GM12878 (cell line): ENCODE measurements at regions not wholly inside any gene's neighbourhood (a gene's known extent, or its start where the extent isn't known, plus 50 kb on each side); places are given as distances from the start of the nearest gene placed in this dataset. TPM values are rescaled to one million over a fixed set of nuclear protein-coding genes. Genes with fewer than 3 reads are reported as not detected.

ENCODE experiments used
- ATAC-seq: fragments of 200-7000 bp; cut with Tn5 transposase; 3 replicates; pipeline ENCODE4 v1.9.1; 2020; ENCODE audit warnings: mild to moderate bottlenecking, moderate library complexity
- BruUV-seq: library from RNA; stranded (reverse); fragments of 400-500 nt; replicated peaks from 2 replicates; lab custom pipeline; 2021; lab: Mats Ljungman, UMichigan
- CTCF ChIA-PET: fragments of 300-600 bp; sonication (Branson Sonifier 250); formaldehyde crosslinking; extraction: SDS; loops from one replicate; lab custom pipeline; 2021; ENCODE audit warnings: inconsistent platforms; lab: Yijun Ruan, JAX
- POLR2A ChIA-PET: fragments of 350-600 bp; formaldehyde crosslinking; extraction: SDS; loops from one replicate; lab custom pipeline; 2021; ENCODE audit warnings: inconsistent platforms; lab: Charles Lee
- RAD21 ChIA-PET: fragments of 300-600 bp; sonication (Branson Sonifier 250); formaldehyde crosslinking; loops from one replicate; lab custom pipeline; 2023; ENCODE audit warnings: antibody characterized with exemption; ENCODE audit not compliant: unreplicated experiment; lab: Charles Lee
- SMC1A ChIA-PET: fragments of 300-600 bp; sonication (Branson Sonifier 250); formaldehyde crosslinking; loops from one replicate; lab custom pipeline; 2023; ENCODE audit not compliant: unreplicated experiment, uncharacterized antibody; lab: Charles Lee
- DNase-seq: peaks from one replicate; pipeline ENCODE4 v3.0.0-alpha.2; 2011; ENCODE audit warnings: low read depth, low spot score
- FAIRE-seq: peaks from 3 replicates; lab custom pipeline; 2011; peaks lifted over from hg19 to GRCh38; lab: Jason Lieb, UNC
- H2AFZ ChIP-seq: 2 replicates; pipeline ENCODE4 v1.6.0; 2011; ENCODE audit warnings: low read depth, low read length, control low read depth; ENCODE audit not compliant: control insufficient read depth
- H3K27ac ChIP-seq: 2 replicates; pipeline ENCODE4 v1.5.1; 2011; ENCODE audit warnings: control low read depth; ENCODE audit not compliant: control insufficient read depth, insufficient read depth
- H3K27me3 ChIP-seq, 2 experiments: replicated peaks in 1 of 2; 2 replicates each; pipeline versions ENCODE4 v1.6.0 to v1.6.1; 2011; ENCODE audit warnings: low read length in 1 of 2; ENCODE audit not compliant: control insufficient read depth in 2 of 2, insufficient read depth in 2 of 2
- H3K36me3 ChIP-seq, 2 experiments: 2 replicates each; pipeline ENCODE4 v1.5.1; 2011; ENCODE audit warnings: low read length in 1 of 2; ENCODE audit not compliant: control insufficient read depth in 2 of 2, insufficient read depth in 2 of 2
- H3K4me1 ChIP-seq: 2 replicates; pipeline ENCODE4 v1.6.1; 2011; ENCODE audit warnings: mild to moderate bottlenecking, low read length, moderate library complexity, mixed read lengths; ENCODE audit not compliant: control insufficient read depth, insufficient read depth
- H3K4me2 ChIP-seq: 2 replicates; pipeline ENCODE4 v1.6.0; 2011; ENCODE audit warnings: control low read depth; ENCODE audit not compliant: control insufficient read depth, insufficient read depth
- H3K4me3 ChIP-seq: fragments of 200-600 bp; sonication (generic); 2 replicates; pipeline ENCODE4 v1.5.1; 2016
- H3K79me2 ChIP-seq: 2 replicates; pipeline ENCODE4 v1.6.0; 2011; ENCODE audit warnings: low read length; ENCODE audit not compliant: control insufficient read depth, insufficient read depth
- H3K9ac ChIP-seq: 2 replicates; pipeline ENCODE4 v1.8.0; 2011; ENCODE audit warnings: low read length, control low read depth, mixed read lengths; ENCODE audit not compliant: control insufficient read depth, insufficient read depth
- H3K9me3 ChIP-seq: replicated peaks from 3 replicates; pipeline ENCODE4 v1.5.1; 2011; ENCODE audit warnings: mild to moderate bottlenecking, low read length; ENCODE audit not compliant: control insufficient read depth, insufficient read depth
- H4K20me1 ChIP-seq: 2 replicates; pipeline ENCODE4 v1.6.0; 2011; ENCODE audit not compliant: control insufficient read depth, insufficient read depth
- HDGF ChIP-seq: fragments of 450-650 bp; IDR thresholded peaks from 2 replicates; pipeline ENCODE4 v1.6.1; 2016; ENCODE audit warnings: antibody characterized with exemption
- MXI1 ChIP-seq: fragments of 150-350 bp; IDR thresholded peaks from 2 replicates; pipeline ENCODE4 v1.6.1; 2011; ENCODE audit warnings: low read depth, mild to moderate bottlenecking, inconsistent platforms, low read length, improper control_type of control experiment
- MYB ChIP-seq: fragments of 150-350 bp; IDR thresholded peaks from 2 replicates; pipeline ENCODE4 v1.6.1; 2014; ENCODE audit warnings: mild to moderate bottlenecking, low read depth, low read length, borderline replicate concordance
- SMAD5 ChIP-seq: IDR thresholded peaks from 2 replicates; pipeline ENCODE4 v1.6.1; 2016; ENCODE audit warnings: antibody characterized with exemption, low read depth
- ZNF384 ChIP-seq: IDR thresholded peaks from 2 replicates; pipeline ENCODE4 v1.6.1; 2012; ENCODE audit warnings: low read depth, mild to moderate bottlenecking, low read length, improper control_type of control experiment, borderline replicate concordance
- WGBS: methylation state at CpG from one replicate; pipeline ENCODE4 v1.1.6; 2016; ENCODE audit warnings: low lambda C conversion rate; ENCODE audit not compliant: insufficient replicate concordance, insufficient coverage; ENCODE audit errors: missing lambda C conversion rate; 5-methylcytosine and 5-hydroxymethylcytosine counted together
- in situ Hi-C: fragments of 300-500 bp; cut with MboI; formaldehyde crosslinking; loops from 9 replicates; pipeline ENCODE4 v1.14.3; 2018; ENCODE audit warnings: mixed read lengths
- intact Hi-C: fragments of 100-400 bp; cut with micrococcal nuclease; formaldehyde crosslinking; loops from one replicate; pipeline ENCODE4 v1.14.2; 2022; ENCODE audit not compliant: unreplicated experiment
- small RNA-seq: library from RNA; depleted of rRNA; stranded (forward); fragments of <200 nt; gene quantifications from one replicate; pipeline ENCODE3, GENCODE V24; 2014
- TF ChIP-seq, protein P1 (sequence below): fragments of 450-650 bp; formaldehyde crosslinking; IDR thresholded peaks from 2 replicates; pipeline ENCODE4 v1.4.0; 2022; ENCODE audit warnings: mild to moderate bottlenecking, moderate library complexity

DNA sequence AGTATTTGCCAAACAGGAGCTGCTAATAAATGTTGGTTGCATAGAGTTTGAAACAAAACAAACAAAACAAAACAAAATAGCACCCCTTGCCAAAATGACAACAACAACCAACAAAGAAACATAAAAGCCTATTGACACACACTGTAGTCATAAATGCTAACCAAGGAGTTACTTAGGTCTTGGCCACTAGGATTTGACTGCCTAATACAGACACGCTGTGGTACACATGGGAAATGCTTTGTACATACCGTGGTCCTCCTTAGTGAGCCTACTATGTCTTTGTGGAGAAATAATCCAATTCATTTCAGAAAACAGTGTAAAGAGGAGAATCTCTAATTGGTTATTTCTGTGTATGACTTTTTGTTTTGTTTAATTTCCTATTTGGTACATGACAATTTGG is 53.2 kb upstream of the MTPN start (continued):
- no peak for TF ChIP-seq ZNF384

DNA sequence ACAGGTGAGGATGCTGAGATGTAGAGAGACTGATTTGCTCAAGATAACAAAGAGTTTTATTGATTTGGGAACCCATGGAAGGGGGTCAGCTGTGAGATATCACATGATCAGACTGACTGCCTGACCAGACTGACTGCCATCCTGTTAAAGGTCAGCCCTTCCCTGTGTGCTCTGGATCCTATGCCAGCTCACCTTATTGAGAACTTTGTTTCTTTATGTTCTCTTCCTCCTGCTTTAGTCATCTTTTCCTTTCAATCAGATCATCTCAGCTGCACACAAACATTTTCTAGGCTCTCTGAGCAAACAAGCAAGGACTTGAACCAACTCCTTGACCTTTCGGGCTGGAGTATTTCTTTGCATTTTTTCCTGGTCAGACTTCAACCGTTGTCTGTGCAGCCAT is 50.0 kb upstream of the MTPN start:
- DNase-seq (no peak), FAIRE-seq (no peak), ATAC-seq (no peak)
- H3K27ac ChIP-seq: no peak overlapping the region
- SMC1A ChIA-PET: interaction anchor here (1.1 kb wide), 1 partner anchor 26 kb away, joined by 3 read pairs; no protein-coding TSS in a partner anchor
- intact Hi-C loops: no loop called here
- POLR2A ChIA-PET: no interaction called here
- no peak overlapping the region for H3K4me2 ChIP-seq
- H3K4me1 ChIP-seq: peaks cover 4% of the 10 kb centered on the region
- RAD21 ChIA-PET: no interaction called here
- no peaks in the 10 kb centered on the region for H4K20me1 ChIP-seq
- 89% methylated on average over 2 of the region's 2 CpGs for WGBS
- no peak overlapping the region for H2AFZ ChIP-seq
- no peak overlapping the region for H3K4me3 ChIP-seq
- no TSS peak for BruUV-seq
- TF ChIP-seq SMAD5: no peak
- TF ChIP-seq, protein P1, sequence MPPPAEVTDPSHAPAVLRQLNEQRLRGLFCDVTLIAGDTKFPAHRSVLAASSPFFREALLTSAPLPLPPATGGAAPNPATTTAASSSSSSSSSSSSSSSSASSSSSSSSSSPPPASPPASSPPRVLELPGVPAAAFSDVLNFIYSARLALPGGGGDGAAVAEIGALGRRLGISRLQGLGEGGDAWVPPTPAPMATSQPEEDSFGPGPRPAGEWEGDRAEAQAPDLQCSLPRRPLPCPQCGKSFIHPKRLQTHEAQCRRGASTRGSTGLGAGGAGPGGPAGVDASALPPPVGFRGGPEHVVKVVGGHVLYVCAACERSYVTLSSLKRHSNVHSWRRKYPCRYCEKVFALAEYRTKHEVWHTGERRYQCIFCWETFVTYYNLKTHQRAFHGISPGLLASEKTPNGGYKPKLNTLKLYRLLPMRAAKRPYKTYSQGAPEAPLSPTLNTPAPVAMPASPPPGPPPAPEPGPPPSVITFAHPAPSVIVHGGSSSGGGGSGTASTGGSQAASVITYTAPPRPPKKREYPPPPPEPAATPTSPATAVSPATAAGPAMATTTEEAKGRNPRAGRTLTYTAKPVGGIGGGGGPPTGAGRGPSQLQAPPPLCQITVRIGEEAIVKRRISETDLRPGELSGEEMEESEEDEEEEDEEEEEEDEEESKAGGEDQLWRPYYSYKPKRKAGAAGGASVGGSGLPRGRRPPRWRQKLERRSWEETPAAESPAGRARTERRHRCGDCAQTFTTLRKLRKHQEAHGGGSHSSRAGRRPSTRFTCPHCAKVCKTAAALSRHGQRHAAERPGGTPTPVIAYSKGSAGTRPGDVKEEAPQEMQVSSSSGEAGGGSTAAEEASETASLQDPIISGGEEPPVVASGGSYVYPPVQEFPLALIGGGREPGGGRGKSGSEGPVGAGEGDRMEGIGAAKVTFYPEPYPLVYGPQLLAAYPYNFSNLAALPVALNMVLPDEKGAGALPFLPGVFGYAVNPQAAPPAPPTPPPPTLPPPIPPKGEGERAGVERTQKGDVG: no peak
- no peak for TF ChIP-seq MYB
- no peak for TF ChIP-seq MXI1
- TF ChIP-seq HDGF: no peak
- TF ChIP-seq, all 136 proteins: peak for 0
- CTCF ChIA-PET: no interaction called here
- no peaks in the 10 kb centered on the region for H3K36me3 ChIP-seq
- no peaks in the 10 kb centered on the region for H3K79me2 ChIP-seq
- H3K9me3 ChIP-seq: no peaks in the 10 kb centered on the region
- no peak overlapping the region for H3K9ac ChIP-seq
- in situ Hi-C loops: no loop called here
- no peaks in the 10 kb centered on the region for H3K27me3 ChIP-seq

Small RNA genes lying in the stretch of these regions (small RNA-seq; reads per million reads assigned to genes)
- gene RF00019: not detected
